MM.1S (cell line): ENCODE measurements at regions not wholly inside any gene's neighbourhood (a gene's known extent, or its start where the extent isn't known, plus 50 kb on each side); places are given as distances from the start of the nearest gene placed in this dataset.

Experiments used
- EZH2 ChIP-seq: fragments of 300-600 bp; sonication (generic); optimal IDR thresholded peaks from 2 replicates; pipeline ENCODE3; 2017; ENCODE audit warnings: low read depth, mild to moderate bottlenecking, antibody characterized with exemption, low read length, mixed read lengths
- EZH2phosphoT487 ChIP-seq: fragments of 300-600 bp; sonication (generic); IDR thresholded peaks from 2 replicates; pipeline ENCODE4 v1.6.1; 2018; ENCODE audit warnings: antibody characterized with exemption, low read length
- TF ChIP-seq, protein P1 (sequence below): fragments of 300-600 bp; sonication (generic); IDR thresholded peaks from 2 replicates; pipeline ENCODE4 v1.5.1; 2016; ENCODE audit warnings: antibody characterized with exemption, low read length, mixed read lengths

DNA sequence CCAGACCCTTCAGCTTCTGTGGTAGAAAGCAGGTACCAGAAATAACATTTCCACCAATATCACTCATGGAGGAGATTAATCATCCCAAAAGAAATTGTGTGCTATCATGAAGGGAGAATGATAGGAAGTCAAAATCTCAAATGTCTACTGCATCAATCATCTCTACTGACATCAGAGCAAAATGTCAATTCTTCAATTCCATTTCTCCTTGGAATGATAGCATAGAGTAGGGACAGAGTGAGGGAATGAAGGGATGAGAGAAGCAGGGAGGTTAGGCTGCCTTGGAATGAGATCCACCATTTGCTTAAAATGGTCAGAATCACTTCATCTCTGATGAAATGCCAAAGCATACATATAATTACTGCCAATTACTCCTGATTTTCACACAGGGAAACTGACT lies 371.8 kb upstream of the ACVR2A start:
- TF ChIP-seq, protein P1, sequence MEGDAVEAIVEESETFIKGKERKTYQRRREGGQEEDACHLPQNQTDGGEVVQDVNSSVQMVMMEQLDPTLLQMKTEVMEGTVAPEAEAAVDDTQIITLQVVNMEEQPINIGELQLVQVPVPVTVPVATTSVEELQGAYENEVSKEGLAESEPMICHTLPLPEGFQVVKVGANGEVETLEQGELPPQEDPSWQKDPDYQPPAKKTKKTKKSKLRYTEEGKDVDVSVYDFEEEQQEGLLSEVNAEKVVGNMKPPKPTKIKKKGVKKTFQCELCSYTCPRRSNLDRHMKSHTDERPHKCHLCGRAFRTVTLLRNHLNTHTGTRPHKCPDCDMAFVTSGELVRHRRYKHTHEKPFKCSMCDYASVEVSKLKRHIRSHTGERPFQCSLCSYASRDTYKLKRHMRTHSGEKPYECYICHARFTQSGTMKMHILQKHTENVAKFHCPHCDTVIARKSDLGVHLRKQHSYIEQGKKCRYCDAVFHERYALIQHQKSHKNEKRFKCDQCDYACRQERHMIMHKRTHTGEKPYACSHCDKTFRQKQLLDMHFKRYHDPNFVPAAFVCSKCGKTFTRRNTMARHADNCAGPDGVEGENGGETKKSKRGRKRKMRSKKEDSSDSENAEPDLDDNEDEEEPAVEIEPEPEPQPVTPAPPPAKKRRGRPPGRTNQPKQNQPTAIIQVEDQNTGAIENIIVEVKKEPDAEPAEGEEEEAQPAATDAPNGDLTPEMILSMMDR, result no peak
- TF ChIP-seq EZH2 (no peak), EZH2phosphoT487 (no peak)
